H1 (cell line): ENCODE measurements at regions not wholly inside any gene's neighbourhood (a gene's known extent, or its start where the extent isn't known, plus 50 kb on each side); places are given as distances from the start of the nearest gene placed in this dataset.

ENCODE experiments used
- CTCF ChIA-PET: fragments of 300-600 bp; sonication (Branson Sonifier 250); formaldehyde crosslinking; loops from one replicate; lab custom pipeline; 2021; ENCODE audit not compliant: partially characterized antibody; lab: Charles Lee
- POLR2A ChIA-PET: fragments of 300-600 bp; sonication (Branson Sonifier 250); formaldehyde crosslinking; loops from one replicate; lab custom pipeline; 2021; ENCODE audit warnings: inconsistent platforms; ENCODE audit not compliant: partially characterized antibody; lab: Charles Lee
- DNase-seq, 2 experiments: peaks; one replicate each; pipeline versions ENCODE4 v3.0.0 to v3.0.0-alpha.2; 2010 to 2022; ENCODE audit warnings: low spot score in 2 of 2, low read depth in 1 of 2, mixed read lengths in 1 of 2
- FAIRE-seq: peaks from 2 replicates; lab custom pipeline; 2011; peaks lifted over from hg19 to GRCh38; lab: Jason Lieb, UNC
- H2AFZ ChIP-seq: 2 replicates; pipeline ENCODE4 v1.8.1; 2012; ENCODE audit warnings: low read length, inconsistent platforms
- H2AK5ac ChIP-seq: 2 replicates; pipeline ENCODE4 v1.6.1; 2013; ENCODE audit warnings: low read depth, low read length
- H2BK120ac ChIP-seq: replicated peaks from 2 replicates; pipeline ENCODE3; 2013; ENCODE audit warnings: low read depth, low read length, inconsistent platforms
- H2BK12ac ChIP-seq: 2 replicates; pipeline ENCODE4 v1.6.1; 2013; ENCODE audit warnings: low read depth, low read length
- H2BK15ac ChIP-seq: 2 replicates; pipeline ENCODE4 v1.6.1; 2013; ENCODE audit warnings: low read length
- H2BK20ac ChIP-seq: 2 replicates; pipeline ENCODE4 v1.6.1; 2013; ENCODE audit warnings: low read length
- H2BK5ac ChIP-seq: 2 replicates; pipeline ENCODE4 v1.6.1; 2013; ENCODE audit warnings: low read depth, low read length
- H3K14ac ChIP-seq: 2 replicates; pipeline ENCODE4 v1.6.1; 2013; ENCODE audit warnings: inconsistent platforms; ENCODE audit not compliant: insufficient read length
- H3K18ac ChIP-seq: 2 replicates; pipeline ENCODE4 v1.6.1; 2013; ENCODE audit warnings: low read length; ENCODE audit errors: extremely low read depth
- H3K23ac ChIP-seq: 2 replicates; pipeline ENCODE4 v1.6.1; 2013; ENCODE audit warnings: inconsistent platforms; ENCODE audit not compliant: insufficient read length
- H3K23me2 ChIP-seq: 2 replicates; pipeline ENCODE4 v1.6.1; 2013; ENCODE audit warnings: low read depth, low read length
- H3K27ac ChIP-seq: 2 replicates; pipeline ENCODE4 v1.6.1; 2011; ENCODE audit warnings: low read depth, low read length, inconsistent platforms
- H3K27me3 ChIP-seq, 4 experiments: replicated peaks in 1 of 4; 1 replicate in 1 of 4; 2 replicates in 3 of 4; pipeline versions ENCODE4 v1.6.1 to v1.8.1; 2011 to 2013; ENCODE audit warnings: low read length in 3 of 4, mild to moderate bottlenecking in 3 of 4, inconsistent platforms in 2 of 4, mixed read lengths in 2 of 4, moderate library complexity in 1 of 4; ENCODE audit not compliant: control insufficient read depth in 3 of 4, insufficient read depth in 3 of 4; ENCODE audit errors: extremely low read depth in 1 of 4
- H3K36me3 ChIP-seq, 4 experiments: 2 replicates each; pipeline versions ENCODE4 v1.6.1 to v1.8.1; 2011 to 2013; ENCODE audit warnings: mild to moderate bottlenecking in 4 of 4, low read length in 3 of 4, moderate library complexity in 2 of 4, control low read depth in 1 of 4, inconsistent platforms in 1 of 4; ENCODE audit not compliant: insufficient read depth in 4 of 4, control insufficient read depth in 2 of 4
- H3K4ac ChIP-seq: replicated peaks from 2 replicates; pipeline ENCODE3; 2013; ENCODE audit warnings: low read length, low read depth, mixed read lengths, inconsistent platforms; ENCODE audit not compliant: insufficient read length
- H3K4me1 ChIP-seq, 4 experiments: replicated peaks in 1 of 4; 1 replicate in 1 of 4; 2 replicates in 3 of 4; pipeline versions ENCODE4 v1.6.1 to v1.8.1; 2011 to 2013; ENCODE audit warnings: low read length in 3 of 4, inconsistent platforms in 2 of 4, mixed read lengths in 1 of 4; ENCODE audit not compliant: insufficient read depth in 4 of 4, control insufficient read depth in 3 of 4
- H3K4me2 ChIP-seq, 2 experiments: 2 replicates each; pipeline versions ENCODE4 v1.6.1 to v1.8.1; 2011 to 2013; ENCODE audit warnings: low read depth in 2 of 2, low read length in 2 of 2, control low read depth in 1 of 2, inconsistent platforms in 1 of 2, mild to moderate bottlenecking in 1 of 2; ENCODE audit not compliant: insufficient read depth in 1 of 2
- H3K4me3 ChIP-seq, 4 experiments: fragments of 200-600, 300-600 bp in 1 of 4; sonication (generic), shearing (Covaris generic), sonication (Bioruptor Twin) in 1 of 4; 2 replicates each; pipeline versions ENCODE4 v1.5.1 to v1.8.1; 2011 to 2016; ENCODE audit warnings: low read length in 4 of 4, low read depth in 3 of 4, control low read depth in 2 of 4, inconsistent platforms in 2 of 4, mild to moderate bottlenecking in 2 of 4, mixed read lengths in 1 of 4, moderate library complexity in 1 of 4; ENCODE audit not compliant: insufficient read depth in 2 of 4; ENCODE audit errors: extremely low read depth in 1 of 4
- H3K56ac ChIP-seq: replicated peaks from 2 replicates; pipeline ENCODE3; 2013; ENCODE audit warnings: low read depth, mild to moderate bottlenecking, mixed read lengths, low read length, inconsistent platforms; ENCODE audit not compliant: insufficient read length
- H3K79me1 ChIP-seq: 2 replicates; pipeline ENCODE4 v1.6.1; 2013; ENCODE audit warnings: low read depth, low read length, control low read depth
- H3K79me2 ChIP-seq, 2 experiments: 2 replicates each; pipeline versions ENCODE4 v1.6.1 to v1.8.1; 2012 to 2013; ENCODE audit warnings: low read length in 2 of 2, mild to moderate bottlenecking in 2 of 2, inconsistent platforms in 1 of 2; ENCODE audit not compliant: insufficient read depth in 2 of 2, control insufficient read depth in 1 of 2
- H3K9ac ChIP-seq, 4 experiments: replicated peaks in 1 of 4; 1 replicate in 1 of 4; 2 replicates in 3 of 4; pipeline versions ENCODE4 v1.6.1 to v1.8.1; 2011 to 2013; ENCODE audit warnings: low read depth in 3 of 4, low read length in 3 of 4, control low read depth in 2 of 4, mild to moderate bottlenecking in 2 of 4, moderate library complexity in 2 of 4, inconsistent platforms in 1 of 4; ENCODE audit errors: extremely low read depth in 1 of 4
- H3K9me3 ChIP-seq, 2 experiments: 2 replicates each; pipeline versions ENCODE4 v1.6.1 to v1.8.1; 2012 to 2013; ENCODE audit warnings: mild to moderate bottlenecking in 2 of 2, moderate library complexity in 2 of 2, control low read depth in 1 of 2, inconsistent platforms in 1 of 2, low read depth in 1 of 2, low read length in 1 of 2, mixed read lengths in 1 of 2; ENCODE audit not compliant: insufficient read depth in 2 of 2
- H4K20me1 ChIP-seq, 2 experiments: replicated peaks in 1 of 2; 2 replicates each; pipeline versions ENCODE3 to v1.8.1; 2011 to 2013; ENCODE audit warnings: inconsistent platforms in 2 of 2, low read length in 2 of 2, mild to moderate bottlenecking in 1 of 2; ENCODE audit not compliant: insufficient read depth in 2 of 2, control insufficient read depth in 1 of 2
- H4K5ac ChIP-seq: 2 replicates; pipeline ENCODE4 v1.6.1; 2013; ENCODE audit warnings: low read length, low read depth, mixed read lengths, inconsistent platforms; ENCODE audit not compliant: insufficient read length
- H4K8ac ChIP-seq: 2 replicates; pipeline ENCODE4 v1.8.0; 2013; ENCODE audit warnings: mild to moderate bottlenecking, moderate library complexity, low read length, inconsistent platforms; ENCODE audit not compliant: insufficient read depth; ENCODE audit errors: extremely low read depth
- H4K91ac ChIP-seq: replicated peaks from 2 replicates; pipeline ENCODE3; 2013; ENCODE audit warnings: low read length, mixed read lengths, inconsistent platforms; ENCODE audit not compliant: insufficient read length
- BCL11A ChIP-seq, 2 experiments: IDR thresholded peaks; one replicate each; pipeline ENCODE4 v1.6.1; 2011; ENCODE audit warnings: low read depth in 2 of 2, low read length in 2 of 2, mild to moderate bottlenecking in 2 of 2
- CBX5 ChIP-seq: fragments of 300-800, 300-1000 bp; sonication (generic); IDR thresholded peaks from 2 replicates; pipeline ENCODE4 v1.7.1; 2016; ENCODE audit warnings: antibody characterized with exemption, low read length, low read depth
- EP300 ChIP-seq, 2 experiments: IDR thresholded peaks; 1 replicate in 1 of 2; 2 replicates in 1 of 2; pipeline ENCODE4 v1.6.1; 2011 to 2012; ENCODE audit warnings: low read depth in 2 of 2, low read length in 2 of 2, mild to moderate bottlenecking in 2 of 2, borderline replicate concordance in 1 of 2, inconsistent platforms in 1 of 2, moderate library complexity in 1 of 2
- EZH2 ChIP-seq: fragments of 200-600 bp; sonication (generic); IDR thresholded peaks from 2 replicates; pipeline ENCODE4 v1.7.1; 2012; ENCODE audit warnings: low read depth, mild to moderate bottlenecking, moderate library complexity, low read length, inconsistent platforms; ENCODE audit not compliant: severe bottlenecking
- FOSL1 ChIP-seq: IDR thresholded peaks from 2 replicates; pipeline ENCODE4 v1.6.1; 2011; ENCODE audit warnings: mild to moderate bottlenecking, low read depth, low read length, moderate library complexity; ENCODE audit not compliant: insufficient read depth
- GABPA ChIP-seq: IDR thresholded peaks from 2 replicates; pipeline ENCODE4 v1.6.1; 2011; ENCODE audit warnings: mild to moderate bottlenecking, low read length, moderate library complexity, borderline replicate concordance; ENCODE audit not compliant: insufficient read depth
- JUND ChIP-seq: IDR thresholded peaks from 2 replicates; pipeline ENCODE4 v1.6.1; 2011; ENCODE audit warnings: mild to moderate bottlenecking, improper control_type of control experiment, low read length
- MAX ChIP-seq: IDR thresholded peaks from 2 replicates; pipeline ENCODE4 v1.6.1; 2012; ENCODE audit warnings: inconsistent platforms
- RAD21 ChIP-seq, 2 experiments: IDR thresholded peaks in 1 of 2; conservative IDR thresholded peaks in 1 of 2; 2 replicates each; pipeline ENCODE4 v1.6.1; 2011; ENCODE audit warnings: low read depth in 2 of 2, low read length in 2 of 2, improper control_type of control experiment in 1 of 2, inconsistent platforms in 1 of 2, mild to moderate bottlenecking in 1 of 2, moderate library complexity in 1 of 2
- TCF12 ChIP-seq: IDR thresholded peaks from 2 replicates; pipeline ENCODE4 v1.6.1; 2011; ENCODE audit warnings: low read depth, mild to moderate bottlenecking, low read length
- WGBS, 2 experiments: shearing (Covaris generic) in 1 of 2; methylation state at CpG; one replicate each; pipeline versions ENCODE4 v1.1.6 to v1.1.7; 2013 to 2015; ENCODE audit warnings: low lambda C conversion rate in 2 of 2, mixed read lengths in 2 of 2, inconsistent platforms in 1 of 2, low coverage in 1 of 2, missing lambda C conversion rate in 1 of 2; ENCODE audit not compliant: insufficient replicate concordance in 2 of 2, insufficient coverage in 1 of 2, insufficient read length in 1 of 2; ENCODE audit errors: extremely low coverage in 1 of 2, missing lambda C conversion rate in 1 of 2; 5-methylcytosine and 5-hydroxymethylcytosine counted together

DNA sequence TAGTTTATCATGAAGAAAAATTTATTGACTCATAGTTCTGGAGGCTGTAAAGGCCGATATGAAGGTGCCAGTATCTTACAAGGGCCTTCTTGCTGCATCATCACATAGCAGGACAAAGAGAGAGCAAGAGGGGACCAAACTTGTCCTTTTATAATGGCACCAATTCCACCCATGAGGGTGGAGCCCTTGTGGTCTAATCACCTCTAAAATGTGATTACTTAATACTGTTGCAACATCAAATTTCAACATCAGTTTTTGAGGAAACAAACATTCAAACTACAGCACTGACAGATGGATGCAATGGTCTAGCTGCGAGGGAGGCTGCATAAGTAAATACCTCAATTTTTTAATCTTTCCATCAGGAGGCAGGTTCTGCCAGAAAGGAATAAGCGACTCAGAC lies 76.7 kb upstream of the LAMA2 start:
- no peak overlapping the region for H3K9ac ChIP-seq
- H3K4ac ChIP-seq, result no peak overlapping the region
- H3K36me3 ChIP-seq, result no peaks in the 10 kb centered on the region
- no peak overlapping the region for H3K4me2 ChIP-seq
- no peaks in the 10 kb centered on the region for H3K9me3 ChIP-seq
- H3K79me2 ChIP-seq, result no peaks in the 10 kb centered on the region
- H2BK15ac ChIP-seq, result no peak overlapping the region
- no peak overlapping the region for H2BK120ac ChIP-seq
- no peak overlapping the region for H3K14ac ChIP-seq
- no peak for FAIRE-seq
- H3K4me1 ChIP-seq, result no peaks in the 10 kb centered on the region
- no peak overlapping the region for H2BK12ac ChIP-seq
- no peak overlapping the region for H4K8ac ChIP-seq
- H4K91ac ChIP-seq, result no peak overlapping the region
- POLR2A ChIA-PET, result no interaction called here
- no peaks in the 10 kb centered on the region for H3K27me3 ChIP-seq
- H3K23me2 ChIP-seq, result no peaks in the 10 kb centered on the region
- no peak overlapping the region for H3K18ac ChIP-seq
- H2AK5ac ChIP-seq, result no peak overlapping the region
- no peak overlapping the region for H3K4me3 ChIP-seq
- H3K56ac ChIP-seq, result no peak overlapping the region
- 93% methylated on average over 3 of the region's 3 CpGs; no CpG with 5 or more reads in 1 of the 2 experiments for WGBS, 2 experiments
- no peaks in the 10 kb centered on the region for H3K79me1 ChIP-seq
- H2BK5ac ChIP-seq, result no peak overlapping the region
- no peak for DNase-seq
- no peaks in the 10 kb centered on the region for H4K20me1 ChIP-seq
- H4K5ac ChIP-seq, result no peak overlapping the region
- no peak overlapping the region for H2BK20ac ChIP-seq
- no peak overlapping the region for H3K23ac ChIP-seq
- CTCF ChIA-PET, result interaction anchor here (0.9 to 3.2 kb wide), 2 partner anchors 447 to 952 kb away, joined by 3 to 11 read pairs; no protein-coding TSS in a partner anchor
- H3K27ac ChIP-seq, result no peak overlapping the region
- H2AFZ ChIP-seq, result no peak overlapping the region
- TF ChIP-seq TCF12, result no peak
- TF ChIP-seq JUND, result no peak
- no peak for TF ChIP-seq EP300 (IDR thresholded peaks at IDR 0.05; ENCODE audit: borderline replicate concordance in 1 of 2, low read depth in 2 of 2, low read length in 2 of 2)
- no peak for TF ChIP-seq FOSL1
- no peak for TF ChIP-seq BCL11A (IDR thresholded peaks at IDR 0.05; ENCODE audit: low read depth in 2 of 2, low read length in 2 of 2)
- no peak for TF ChIP-seq GABPA
- TF ChIP-seq EZH2, result no peak
- TF ChIP-seq CBX5, result no peak
- TF ChIP-seq RAD21 (IDR thresholded peaks at IDR 0.05 in 1 of 2, conservative IDR thresholded peaks at IDR 0.05 in 1 of 2; ENCODE audit: low read depth in 2 of 2, low read length in 2 of 2), result no peak
- no peak for TF ChIP-seq MAX
